ENCODE measurements at regions not wholly inside any gene's neighbourhood (a gene's known extent, or its start where the extent isn't known, plus 50 kb on each side); places are given as distances from the start of the nearest gene placed in this dataset.
"Not testable (repeated sequence)": the region's sequence is repeated elsewhere in the genome, so short reads cannot be mapped to it uniquely, and the experiment has no call there.

DNA sequence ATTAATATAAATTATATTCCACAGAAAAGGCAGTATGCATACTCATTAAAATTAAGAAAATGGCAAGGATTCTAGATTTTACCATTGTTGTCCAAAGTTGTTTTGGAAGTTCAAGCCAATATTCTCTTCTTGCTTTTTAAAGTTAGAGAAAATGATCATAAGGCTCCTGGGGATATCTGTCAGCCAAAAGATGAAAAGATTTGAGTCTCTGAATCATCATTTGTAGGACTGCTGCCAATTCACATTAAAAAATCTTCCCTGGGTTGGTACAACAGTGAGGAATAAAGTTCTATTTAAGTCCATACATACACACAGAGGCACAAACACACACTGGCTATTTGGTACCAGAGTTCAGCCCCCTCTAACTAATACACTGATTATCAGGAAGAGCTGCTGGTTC, 620.1 kb downstream of the COL12A1 start:
- peak; percentile 41 for DNase-seq (ENCODE audit: low read depth)

DNA sequence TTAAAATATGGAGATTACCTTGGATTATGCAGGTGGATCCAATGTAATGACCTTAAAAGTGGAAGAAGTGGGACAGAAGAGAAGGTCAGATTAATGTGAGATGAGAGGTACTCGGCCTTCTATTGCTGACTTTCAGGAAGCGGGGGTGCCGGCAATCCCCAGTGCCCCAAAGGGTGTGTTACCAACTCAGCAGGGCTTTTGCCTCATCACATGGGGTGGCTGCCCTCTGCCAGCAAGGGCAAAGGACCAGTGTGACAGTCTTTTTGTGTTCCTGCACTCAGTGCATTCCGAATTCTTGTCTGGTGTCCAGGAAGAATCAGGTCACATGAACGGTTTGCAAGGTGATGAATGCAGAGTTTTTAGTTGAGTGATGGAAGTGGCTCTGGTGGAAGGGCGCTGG, 624.2 kb downstream of the COL12A1 start:
- DNase-seq (ENCODE audit: low read depth) = no peak

DNA sequence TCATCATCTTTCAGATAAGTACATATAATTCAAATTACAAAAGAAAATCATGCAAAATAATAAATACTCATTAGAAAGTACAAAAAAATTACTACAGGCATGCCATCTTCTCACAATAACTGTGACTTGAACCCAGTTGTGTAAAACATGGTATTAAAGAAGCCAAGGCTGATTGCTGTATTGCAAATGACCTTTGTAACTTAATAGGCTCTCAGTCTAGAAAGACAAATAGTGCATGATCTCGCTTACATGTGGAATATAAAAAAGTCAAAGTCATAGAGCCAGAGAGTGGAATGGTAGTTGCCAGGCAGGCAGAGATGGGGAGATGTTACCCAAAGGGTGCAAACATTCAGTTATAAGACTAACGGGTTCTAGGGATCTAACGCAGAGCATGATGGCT, 626.1 kb downstream of the COL12A1 start:
- no peak for DNase-seq (ENCODE audit: low read depth)

DNA sequence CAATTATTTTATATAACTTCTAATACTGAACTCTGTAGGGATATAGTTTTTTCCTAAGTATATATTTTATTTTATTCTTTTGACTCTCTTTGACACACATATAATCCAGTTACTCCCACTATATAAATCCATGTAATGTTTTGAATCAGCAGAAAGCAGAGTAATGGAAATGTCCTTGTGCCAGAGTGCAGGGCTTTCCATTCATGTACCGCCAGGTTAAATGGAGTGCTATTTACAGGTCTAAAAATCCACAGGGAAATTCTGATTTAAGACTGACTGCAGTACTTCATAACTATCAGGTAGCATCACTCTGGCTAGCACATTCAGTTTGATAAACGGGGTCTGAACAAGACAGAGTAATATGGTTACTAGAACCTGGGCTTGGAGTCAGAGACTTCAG, 626.8 kb downstream of the COL12A1 start:
- DNase-seq (ENCODE audit: low read depth) = no peak

DNA sequence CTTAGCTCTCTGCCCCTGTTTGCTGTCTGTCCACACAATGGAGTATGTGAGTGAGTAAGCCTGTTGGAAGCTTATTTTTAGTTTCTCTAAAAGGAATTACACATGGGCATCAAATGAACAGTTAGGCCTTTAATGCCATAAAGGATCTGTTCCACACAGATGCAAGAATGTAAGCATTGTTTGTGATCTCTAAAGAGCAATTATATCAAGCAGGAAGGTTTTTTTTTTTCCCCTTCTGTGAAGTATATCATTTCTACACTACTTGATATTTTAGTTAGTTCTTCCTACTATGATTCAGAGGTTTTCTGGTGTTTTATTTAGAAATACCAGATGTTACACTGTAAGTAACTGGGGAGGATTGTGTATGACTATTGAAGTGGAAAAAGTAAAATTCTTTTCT, 627.5 kb downstream of the COL12A1 start:
- peak; percentile 86 for DNase-seq (ENCODE audit: low read depth)

DNA sequence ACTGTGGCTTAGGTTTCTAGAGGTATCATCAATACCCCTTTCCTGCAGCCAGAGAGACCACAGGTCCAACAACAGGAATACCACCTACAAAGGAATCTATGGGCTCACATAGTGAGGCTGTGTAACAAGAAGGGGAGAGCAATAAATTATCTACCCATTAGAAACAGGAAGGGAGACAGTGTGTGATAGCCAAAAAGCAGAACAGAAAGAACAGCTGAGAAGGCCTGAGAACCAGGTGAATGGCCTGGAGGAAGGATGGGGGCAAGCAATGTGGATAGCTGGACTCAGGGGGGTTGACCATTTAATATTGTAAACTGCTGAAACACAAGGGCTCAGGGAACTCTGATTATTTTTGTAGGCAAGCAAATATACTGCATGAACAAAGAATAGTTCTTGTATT, 628.2 kb downstream of the COL12A1 start:
- peak; percentile 50 for DNase-seq (ENCODE audit: low read depth)

DNA sequence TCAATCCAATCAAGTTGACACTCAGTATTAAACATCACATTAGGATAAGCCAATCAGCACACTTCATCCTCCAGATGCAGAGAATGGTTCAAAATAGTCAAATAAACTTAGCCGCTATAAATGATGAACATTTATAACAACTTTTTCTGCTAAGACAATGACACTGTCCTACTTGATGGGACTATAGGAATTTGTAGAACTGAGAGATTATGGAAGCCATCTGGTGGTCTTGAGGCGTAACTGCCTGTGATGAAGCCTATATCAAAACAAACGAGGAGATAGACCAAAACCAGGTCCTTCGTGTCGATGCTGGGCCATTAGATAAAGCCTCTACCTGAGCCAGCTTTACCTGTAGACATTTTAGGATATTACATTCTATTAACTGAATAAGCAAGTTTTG, 631.1 kb downstream of the COL12A1 start:
- DNase-seq (ENCODE audit: low read depth) = peak; percentile 43

DNA sequence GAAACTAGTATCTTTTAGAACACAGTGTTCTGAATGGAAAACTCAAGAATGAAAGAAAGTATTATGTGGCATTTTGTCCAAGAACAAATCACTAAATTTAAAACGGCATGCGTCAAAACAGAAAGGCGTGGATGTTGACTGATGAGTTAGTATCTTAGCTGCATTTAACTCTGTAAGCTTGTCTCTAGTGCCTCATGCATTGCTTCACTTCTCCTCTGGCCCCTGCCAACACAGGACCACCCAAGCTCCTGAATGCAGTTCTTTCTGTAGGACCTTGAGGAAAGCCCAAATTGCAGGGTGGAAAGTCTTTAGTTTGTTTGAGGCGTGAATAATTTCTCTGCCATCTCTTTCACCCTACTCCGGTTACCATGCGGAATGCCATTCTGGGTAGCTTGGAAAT, 632.2 kb downstream of the COL12A1 start:
- DNase-seq (ENCODE audit: low read depth) = peak; percentile 30

DNA sequence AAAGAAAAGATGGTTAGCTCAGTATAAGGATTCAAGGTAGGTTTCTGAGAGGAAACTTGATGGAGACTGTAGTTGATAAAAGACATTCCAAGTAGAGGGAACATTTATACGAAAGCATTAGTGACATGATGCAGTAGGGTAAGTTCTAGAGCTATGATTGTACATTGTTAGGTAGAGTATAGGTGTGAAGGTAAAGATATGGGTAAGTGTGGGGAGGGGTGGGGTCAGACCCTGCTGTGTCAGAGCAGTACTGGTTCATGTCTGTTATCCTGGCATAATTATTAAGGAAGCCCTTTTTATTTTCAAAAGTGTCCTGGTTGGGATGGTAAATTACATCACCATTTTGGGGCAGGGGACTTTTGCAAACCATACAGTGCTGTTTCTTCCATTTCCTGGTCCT, 635.8 kb downstream of the COL12A1 start:
- DNase-seq (ENCODE audit: low read depth) = no peak

DNA sequence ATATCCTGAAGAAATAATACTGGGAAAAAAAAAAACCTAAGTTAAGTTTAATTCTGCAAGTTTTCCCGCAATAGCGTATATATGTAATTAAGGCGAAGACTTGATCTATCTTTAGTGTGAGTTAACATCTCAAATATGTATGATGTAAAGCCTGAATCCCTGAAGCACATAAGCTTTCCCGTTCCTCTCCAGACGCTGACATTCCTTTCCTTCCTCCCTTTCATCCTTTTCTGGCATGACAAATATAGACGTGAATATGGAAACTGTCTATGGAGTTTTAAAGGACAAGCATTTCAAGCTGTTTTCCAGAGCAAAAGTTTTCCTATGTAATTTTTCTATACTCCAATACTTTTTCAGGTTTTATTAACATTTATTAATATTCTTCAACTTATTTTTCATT, 637.0 kb downstream of the COL12A1 start:
- DNase-seq (ENCODE audit: low read depth) = no peak

DNA sequence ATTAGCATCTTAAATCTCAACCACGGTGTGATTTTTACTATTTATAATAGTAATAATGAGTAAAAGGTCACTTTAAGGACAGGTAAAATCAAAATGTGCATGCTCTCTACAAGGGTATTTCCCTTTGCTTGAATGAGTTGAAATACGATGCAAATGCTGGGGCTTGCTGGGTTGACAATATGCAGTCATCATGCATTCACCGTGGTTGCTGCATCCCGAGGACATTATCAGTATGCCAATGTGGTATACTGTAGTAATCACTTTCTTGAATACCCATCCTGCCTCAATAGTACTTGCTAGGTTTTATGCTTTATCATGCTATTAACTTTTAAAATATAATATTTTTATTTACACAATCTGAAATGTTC, 637.9 kb downstream of the COL12A1 start:
- not testable (repeated sequence) for DNase-seq (ENCODE audit: low read depth)

DNA sequence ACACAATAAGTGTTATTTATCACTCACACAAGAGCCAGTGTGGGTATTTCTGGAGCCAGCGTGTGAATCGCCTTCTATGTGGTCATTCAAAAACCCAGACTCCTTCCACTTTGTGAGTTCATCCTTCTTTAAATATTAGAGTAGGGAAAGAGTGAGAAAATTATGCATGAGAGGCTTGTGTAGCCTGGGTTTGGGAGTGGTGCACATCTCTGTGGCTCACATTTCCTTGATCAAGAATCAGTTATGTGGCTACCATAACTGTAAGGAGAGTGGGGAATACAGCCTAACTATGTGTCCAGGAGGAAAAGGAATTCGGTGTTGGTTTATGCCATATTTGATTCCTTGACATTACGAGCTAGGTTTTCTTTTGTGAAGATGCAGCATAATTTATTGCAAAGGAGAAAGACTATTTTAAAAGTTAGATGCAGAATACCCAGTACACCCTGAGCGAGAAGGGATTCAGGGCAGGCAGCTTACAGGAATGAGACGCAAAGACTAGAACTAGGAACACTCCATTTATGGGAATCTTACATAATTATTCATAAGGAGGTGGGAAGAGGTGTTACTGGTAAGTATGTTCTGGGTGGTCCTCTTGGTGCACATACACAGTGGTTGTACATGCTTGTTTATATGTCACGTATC, 638.5 kb downstream of the COL12A1 start:
- no peak for DNase-seq (ENCODE audit: low read depth)

DNA sequence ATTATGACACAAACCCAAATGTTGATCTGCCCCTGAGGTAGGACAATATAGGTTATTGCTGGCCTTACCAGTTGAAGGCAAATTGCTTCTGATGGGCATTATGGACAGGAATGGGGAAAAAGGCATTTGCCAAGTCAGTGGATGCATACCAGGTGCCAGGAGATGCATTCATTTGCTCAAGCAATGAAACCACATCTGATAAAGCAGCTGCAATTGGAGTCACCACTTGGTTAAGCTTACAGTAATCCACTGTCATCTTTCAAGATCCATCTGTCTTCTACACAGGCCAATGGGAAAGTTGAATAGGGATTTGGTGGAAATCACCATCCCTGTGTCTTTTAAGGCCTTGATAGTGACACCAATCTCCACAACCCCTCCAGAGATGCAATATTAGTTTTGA, 648.6 kb downstream of the COL12A1 start:
- DNase-seq (ENCODE audit: low read depth) = no peak

DNA sequence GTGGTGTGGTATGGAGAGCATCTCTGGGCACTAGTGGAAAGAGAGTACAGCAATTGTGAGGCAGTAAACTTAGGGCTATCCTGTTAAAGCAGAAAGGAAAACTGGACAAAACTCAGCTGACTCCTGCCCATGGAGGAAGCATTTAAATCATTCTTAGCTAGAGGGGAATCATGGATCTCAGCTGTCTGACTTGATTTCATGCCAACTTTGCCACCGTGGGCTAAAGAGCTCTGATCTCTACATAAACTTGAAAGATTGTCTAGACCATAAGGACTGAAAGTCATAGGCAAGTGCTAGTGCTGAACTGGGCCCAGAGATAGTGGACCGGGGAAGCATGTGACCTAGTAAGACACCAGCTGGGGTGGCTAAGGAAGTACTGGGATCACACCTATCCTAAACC, 651.8 kb downstream of the COL12A1 start:
- DNase-seq (ENCODE audit: low read depth) = no peak

DNA sequence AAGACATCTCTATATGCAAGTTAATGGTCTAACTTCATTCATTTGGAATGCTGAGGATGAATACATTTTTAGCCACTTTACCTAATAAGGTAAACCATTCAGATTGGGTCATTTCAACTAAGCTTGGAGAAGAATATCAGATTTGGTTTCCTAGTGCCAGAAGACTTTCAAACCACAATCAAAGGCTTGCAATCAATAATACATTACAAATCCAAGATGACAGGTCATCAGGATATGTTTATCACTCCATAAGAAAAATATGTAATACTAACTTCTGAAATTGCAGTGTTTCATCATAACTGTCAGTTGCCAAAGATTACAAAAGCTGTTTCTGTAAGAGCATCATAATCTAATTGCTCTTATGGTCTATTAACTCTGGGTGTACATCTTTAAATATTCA, 654.0 kb downstream of the COL12A1 start:
- no peak for DNase-seq (ENCODE audit: low read depth)

DNA sequence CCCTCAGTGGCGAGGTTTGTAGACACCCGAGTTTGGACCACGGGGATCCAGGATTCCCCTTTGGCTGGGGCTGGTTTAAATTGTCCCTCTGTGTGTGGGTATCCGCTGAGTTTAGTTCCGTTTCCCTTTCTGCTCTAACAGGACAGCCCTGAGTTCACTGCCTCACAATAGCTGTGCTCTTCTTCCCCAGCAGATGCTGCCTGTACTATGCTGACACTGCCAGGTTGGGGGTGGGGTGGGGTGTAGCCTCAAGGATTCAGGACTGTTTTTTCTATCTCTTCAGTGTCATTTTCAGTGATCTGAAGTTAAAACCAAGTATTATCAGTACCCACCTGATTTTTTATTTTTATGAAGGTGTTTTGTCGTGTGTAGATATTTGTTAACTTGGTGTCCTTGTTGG, 655.0 kb downstream of the COL12A1 start:
- DNase-seq (ENCODE audit: low read depth) = no peak

DNA sequence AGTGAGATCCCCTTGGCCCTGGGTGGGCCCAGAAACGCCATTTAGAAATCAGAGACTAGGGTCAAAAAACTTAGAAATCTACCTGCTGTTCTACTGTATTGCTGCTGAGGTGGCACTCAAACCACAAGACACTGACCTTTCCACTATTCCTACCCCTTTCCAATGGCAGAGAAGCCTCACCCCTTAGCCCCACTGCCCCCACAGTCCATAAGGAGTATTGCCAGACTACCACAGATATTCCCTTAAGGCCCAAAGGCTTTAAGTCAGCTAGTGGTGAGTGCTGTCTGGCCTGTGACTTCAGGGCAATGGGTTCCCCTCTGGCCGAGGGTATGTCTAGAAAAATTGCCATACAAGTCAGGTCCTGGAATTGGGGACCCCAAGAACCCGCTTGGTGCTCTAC, 656.1 kb downstream of the COL12A1 start:
- no peak for DNase-seq (ENCODE audit: low read depth)

DNA sequence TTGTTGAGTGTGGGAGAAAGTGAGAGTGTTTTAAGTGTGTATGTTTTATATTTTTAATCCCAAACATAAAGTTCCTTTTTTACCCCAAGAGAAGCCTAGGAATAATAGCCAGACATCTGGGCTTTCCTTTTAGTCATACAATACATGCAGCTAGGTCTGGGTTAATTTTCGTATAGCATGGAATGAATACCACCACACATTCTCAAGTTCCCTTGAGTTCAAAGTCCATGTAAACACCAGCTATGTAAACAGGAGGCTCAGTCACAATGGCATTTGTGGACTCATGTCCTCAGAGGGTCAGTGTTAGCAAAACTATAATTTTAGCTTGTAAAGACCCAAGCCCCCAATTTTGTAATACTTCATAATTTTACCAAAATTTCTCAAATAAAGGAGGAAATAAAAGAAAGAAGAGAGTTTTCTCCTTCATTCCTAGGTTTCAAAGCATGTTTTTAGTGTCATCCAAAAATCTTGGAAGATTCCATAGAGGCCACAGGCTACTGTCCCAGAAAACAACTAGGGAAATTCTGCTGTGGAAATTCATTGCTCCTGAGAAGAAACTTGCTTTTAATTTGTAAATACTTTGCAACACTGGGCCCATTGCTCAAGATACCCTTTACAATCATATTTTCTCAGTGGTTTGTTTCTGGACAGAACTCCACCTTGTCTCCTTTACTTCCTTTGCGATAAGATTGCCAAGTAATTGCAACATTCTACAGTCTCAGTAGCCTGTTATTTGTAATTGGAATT, 671.2 kb downstream of the COL12A1 start:
- DNase-seq (ENCODE audit: low read depth) = peak; percentile 4

DNA sequence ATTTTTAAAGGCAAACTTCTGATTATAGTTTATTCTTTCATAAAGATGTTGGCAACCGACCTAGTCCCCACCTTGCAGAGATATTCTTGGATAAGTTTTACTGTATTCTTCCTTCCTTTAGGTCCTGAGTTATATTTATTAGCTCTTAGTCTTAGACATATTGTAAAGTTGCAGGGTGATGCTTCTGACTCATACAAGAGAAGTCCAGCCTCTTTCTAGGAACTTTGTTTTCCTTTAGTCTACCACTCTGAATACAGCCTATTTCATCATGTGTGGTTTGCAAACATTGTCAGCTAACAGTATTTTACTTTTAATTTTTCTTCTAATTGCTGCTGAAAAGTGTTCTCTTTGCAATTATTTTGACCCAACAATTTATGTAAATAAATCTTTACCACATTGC, 686.7 kb downstream of the COL12A1 start:
- no peak for DNase-seq (ENCODE audit: low read depth)

DNA sequence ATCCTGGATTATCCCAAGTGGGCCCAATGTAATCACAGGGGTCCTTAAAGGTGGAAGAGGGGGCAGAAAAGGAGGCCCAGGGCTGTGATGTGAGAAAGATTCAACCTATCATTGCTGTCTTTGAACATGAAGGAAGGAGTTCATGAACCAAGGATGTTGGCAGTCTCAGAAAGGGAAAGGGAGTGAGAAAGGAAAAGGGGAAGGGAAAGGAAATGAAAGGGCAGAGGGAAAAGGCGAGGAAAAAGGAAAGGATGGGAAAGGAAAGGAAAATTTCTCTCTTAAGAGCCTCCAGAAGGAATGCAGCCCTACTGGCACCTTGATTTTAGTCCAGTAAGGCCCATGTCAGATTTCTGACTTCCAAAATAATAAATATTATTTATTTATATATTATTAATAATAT, 687.8 kb downstream of the COL12A1 start:
- DNase-seq (ENCODE audit: low read depth) = no peak

DNA sequence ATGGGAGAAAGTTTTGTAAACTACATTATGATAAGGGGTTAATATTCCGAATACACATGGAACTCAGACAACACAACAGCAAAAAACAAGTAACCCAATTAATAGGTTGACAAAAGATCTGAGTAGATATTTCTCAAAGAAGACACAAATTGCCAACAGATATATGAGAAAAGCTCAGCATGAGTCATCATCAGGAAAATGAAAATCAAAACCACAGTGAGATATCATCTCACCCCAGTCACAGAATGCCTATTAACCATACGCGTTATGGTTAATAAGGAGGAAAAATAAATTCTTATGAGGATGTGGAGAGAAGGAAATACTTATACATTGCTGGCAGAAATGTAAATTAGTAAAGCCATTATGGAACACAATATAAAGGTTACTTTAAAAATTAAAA, 695.0 kb downstream of the COL12A1 start:
- no peak for DNase-seq (ENCODE audit: low read depth)

DNA sequence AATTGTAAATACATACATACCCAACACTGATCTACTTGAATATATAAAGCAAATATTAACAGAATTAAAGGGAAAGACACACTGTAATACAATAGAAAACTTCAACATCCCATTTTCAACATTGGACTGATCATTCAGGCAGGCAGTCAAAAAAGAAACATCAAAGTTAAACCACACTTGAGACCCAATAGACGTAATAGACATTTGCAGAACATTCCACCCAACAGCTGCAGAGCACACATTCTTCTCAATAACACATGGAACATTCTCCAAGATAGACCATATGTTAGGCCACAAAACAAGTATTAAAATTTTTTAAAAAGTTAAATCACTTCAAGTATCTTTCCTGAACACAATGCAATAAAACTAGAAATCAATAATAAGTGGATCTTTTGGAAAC, 698.2 kb downstream of the COL12A1 start:
- no peak for DNase-seq (ENCODE audit: low read depth)

DNA sequence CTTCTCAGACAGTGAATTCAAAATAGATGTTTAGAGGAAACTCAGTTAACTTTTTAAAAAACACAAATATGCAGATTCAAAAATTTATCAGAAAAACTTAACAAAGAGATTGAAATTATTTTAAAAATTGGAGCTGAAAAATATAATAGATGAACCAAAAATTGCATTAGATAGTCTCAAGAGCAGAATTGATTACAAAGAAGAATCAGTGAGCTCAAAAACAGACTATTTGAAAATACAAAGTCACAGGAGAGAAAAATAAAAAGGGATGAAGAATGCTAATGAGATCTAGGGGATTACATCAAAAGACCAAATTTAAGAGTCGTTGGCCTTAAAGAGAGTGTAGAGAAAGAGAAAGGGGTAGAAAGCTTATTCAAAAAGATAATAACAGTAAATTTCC, 700.5 kb downstream of the COL12A1 start:
- no peak for DNase-seq (ENCODE audit: low read depth)

DNA sequence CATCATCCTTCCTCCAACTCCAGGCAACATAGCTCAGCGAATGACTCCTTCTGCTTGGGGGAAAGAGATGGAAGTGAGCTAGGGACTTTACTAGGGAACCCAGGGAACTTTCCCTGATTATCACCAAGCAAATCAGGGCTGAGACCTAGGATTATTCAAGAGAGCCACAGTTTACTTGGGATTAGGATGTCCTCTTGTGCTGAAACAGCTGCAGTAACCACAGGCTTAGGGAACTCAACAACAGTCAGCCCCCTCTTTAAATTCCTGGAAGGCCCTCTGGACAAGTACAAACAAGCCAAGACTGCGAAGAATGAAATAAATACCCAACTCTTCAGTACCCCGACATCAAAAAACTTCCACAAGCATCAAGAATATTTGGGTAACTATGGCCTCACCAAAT, 700.9 kb downstream of the COL12A1 start:
- DNase-seq (ENCODE audit: low read depth) = no peak
